ENCODE measurements at regions not wholly inside any gene's neighbourhood (a gene's known extent, or its start where the extent isn't known, plus 50 kb on each side); places are given as distances from the start of the nearest gene placed in this dataset.

- Histone ChIP-seq H3K36me3 (ENCODE audit: low read depth) (no peaks in the 10 kb centered on the region), H3F3A (ENCODE audit: insufficient read depth) (no peaks in the 10 kb centered on the region), H3K4me3 (no peak overlapping the region), H3K9ac (no peak overlapping the region), H3K4me2 (ENCODE audit: unreplicated experiment) (no peak overlapping the region), H3K9me3 (ENCODE audit: low read depth) (no peaks in the 10 kb centered on the region), H3K27ac (no peak overlapping the region), H3K9me2 (ENCODE audit: insufficient read depth) (no peaks in the 10 kb centered on the region), H3K4me1 (ENCODE audit: insufficient read depth) (no peaks in the 10 kb centered on the region), H4K20me1 (ENCODE audit: insufficient read depth) (no peaks in the 10 kb centered on the region), H3K79me2 (ENCODE audit: insufficient read depth) (no peaks in the 10 kb centered on the region), H3K27me3 (replicated peaks; ENCODE audit: insufficient read depth) (no peaks in the 10 kb centered on the region), H2AFZ (no peak overlapping the region)
- WGBS, 2 experiments (ENCODE audit: low coverage in 1 of 2, low lambda C conversion rate in 2 of 2, missing lambda C conversion rate in 2 of 2), result 100% methylated on average over 1 of the region's 1 CpG
- DNase-seq, result no peak
- TF ChIP-seq EZH2phosphoT487 (IDR thresholded peaks at IDR 0.05; ENCODE audit: insufficient read depth, low read depth), result no peak
- no peak for TF ChIP-seq EZH2 (IDR thresholded peaks at IDR 0.05; ENCODE audit: insufficient read depth, poor library complexity, severe bottlenecking)
- in situ Hi-C loops (cut with MboI), result no loop called here
Observed at GRCh38 chrX:44096666-44097065, 123.5 kb upstream of the NDP start.

DNA sequence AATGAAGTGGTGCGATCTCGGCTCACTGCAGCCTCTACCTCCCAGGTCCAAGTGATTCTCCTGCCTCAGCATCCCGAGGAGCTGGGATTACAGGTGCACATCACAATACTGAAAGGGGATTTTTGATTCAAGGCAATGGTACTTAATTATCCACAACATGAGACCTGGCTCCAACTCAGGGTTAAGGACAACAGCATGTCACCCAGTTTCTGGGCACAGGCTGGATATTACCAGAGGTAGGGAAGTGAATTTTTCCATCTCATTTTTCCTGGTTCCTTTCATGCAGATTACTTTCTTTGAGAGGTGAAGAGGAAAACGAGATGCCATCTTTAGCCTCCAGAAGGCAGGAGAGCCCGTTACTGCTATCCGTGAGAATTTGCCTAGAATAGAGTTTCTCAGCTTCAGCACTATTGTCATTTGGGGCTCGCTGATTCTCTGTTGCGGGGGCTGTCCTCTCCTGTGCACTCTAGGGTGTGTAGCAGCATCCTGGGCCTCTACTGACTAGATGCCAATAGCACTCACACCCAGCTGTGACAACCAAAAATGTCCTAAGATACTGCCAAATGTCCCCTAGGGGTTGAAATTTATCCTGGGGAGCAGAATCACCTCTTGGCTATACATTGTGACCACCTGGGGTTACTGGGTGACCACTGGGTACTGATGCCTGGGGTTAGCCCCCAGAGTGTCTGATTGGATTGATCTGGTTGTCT is 121.8 kb upstream of the NDP start:
- Histone ChIP-seq H3K9ac (no peak overlapping the region), H3K4me3 (no peak overlapping the region), H3F3A (ENCODE audit: insufficient read depth) (no peaks in the 10 kb centered on the region), H3K9me3 (ENCODE audit: low read depth) (no peaks in the 10 kb centered on the region), H3K9me2 (ENCODE audit: insufficient read depth) (no peaks in the 10 kb centered on the region), H2AFZ (no peak overlapping the region), H3K4me1 (ENCODE audit: insufficient read depth) (no peaks in the 10 kb centered on the region), H4K20me1 (ENCODE audit: insufficient read depth) (no peaks in the 10 kb centered on the region), H3K27me3 (replicated peaks; ENCODE audit: insufficient read depth) (no peaks in the 10 kb centered on the region), H3K4me2 (ENCODE audit: unreplicated experiment) (no peak overlapping the region), H3K36me3 (ENCODE audit: low read depth) (no peaks in the 10 kb centered on the region), H3K79me2 (ENCODE audit: insufficient read depth) (no peaks in the 10 kb centered on the region), H3K27ac (no peak overlapping the region)
- in situ Hi-C loops (cut with MboI), result no loop called here
- DNase-seq, result no peak
- 75 to 78% methylated on average over 8 of the region's 8 CpGs for WGBS, 2 experiments (ENCODE audit: low coverage in 1 of 2, low lambda C conversion rate in 2 of 2, missing lambda C conversion rate in 2 of 2)
- no peak for TF ChIP-seq EZH2 (IDR thresholded peaks at IDR 0.05; ENCODE audit: insufficient read depth, poor library complexity, severe bottlenecking)
- TF ChIP-seq EZH2phosphoT487 (IDR thresholded peaks at IDR 0.05; ENCODE audit: insufficient read depth, low read depth), result no peak

GRCh38 chrX:44093431-44093830 is 120.2 kb upstream of the NDP start:
- in situ Hi-C loops (cut with MboI), result no loop called here
- Histone ChIP-seq H3K36me3 (ENCODE audit: low read depth) (no peaks in the 10 kb centered on the region), H3K4me1 (ENCODE audit: insufficient read depth) (no peaks in the 10 kb centered on the region), H3K4me2 (ENCODE audit: unreplicated experiment) (no peak overlapping the region), H3K27me3 (replicated peaks; ENCODE audit: insufficient read depth) (no peaks in the 10 kb centered on the region), H3K9me2 (ENCODE audit: insufficient read depth) (no peaks in the 10 kb centered on the region), H3K27ac (no peak overlapping the region), H3K9ac (no peak overlapping the region), H4K20me1 (ENCODE audit: insufficient read depth) (no peaks in the 10 kb centered on the region), H3K9me3 (ENCODE audit: low read depth) (no peaks in the 10 kb centered on the region), H3F3A (ENCODE audit: insufficient read depth) (no peaks in the 10 kb centered on the region), H2AFZ (no peak overlapping the region), H3K4me3 (no peak overlapping the region), H3K79me2 (ENCODE audit: insufficient read depth) (no peaks in the 10 kb centered on the region)
- TF ChIP-seq EZH2phosphoT487 (IDR thresholded peaks at IDR 0.05; ENCODE audit: insufficient read depth, low read depth) (no peak), EZH2 (IDR thresholded peaks at IDR 0.05; ENCODE audit: insufficient read depth, poor library complexity, severe bottlenecking) (no peak)
- no peak for DNase-seq
- 40 to 68% methylated on average over 3 of the region's 3 CpGs for WGBS, 2 experiments (ENCODE audit: low coverage in 1 of 2, low lambda C conversion rate in 2 of 2, missing lambda C conversion rate in 2 of 2)

- H3K4me2 ChIP-seq (ENCODE audit: unreplicated experiment), result no peak overlapping the region
- in situ Hi-C loops (cut with MboI), result no loop called here
- no peaks in the 10 kb centered on the region for H3K79me2 ChIP-seq (ENCODE audit: insufficient read depth)
- no peaks in the 10 kb centered on the region for H3K4me1 ChIP-seq (ENCODE audit: insufficient read depth)
- H2AFZ ChIP-seq, result no peak overlapping the region
- no peak overlapping the region for H3K4me3 ChIP-seq
- no peak overlapping the region for H3K9ac ChIP-seq
- no peaks in the 10 kb centered on the region for H4K20me1 ChIP-seq (ENCODE audit: insufficient read depth)
- H3K9me2 ChIP-seq (ENCODE audit: insufficient read depth), result no peaks in the 10 kb centered on the region
- H3F3A ChIP-seq (ENCODE audit: insufficient read depth), result no peaks in the 10 kb centered on the region
- no peaks in the 10 kb centered on the region for H3K9me3 ChIP-seq (ENCODE audit: low read depth)
- no peak overlapping the region for H3K27ac ChIP-seq
- H3K36me3 ChIP-seq (ENCODE audit: low read depth), result no peaks in the 10 kb centered on the region
- no peak for TF ChIP-seq EZH2phosphoT487 (IDR thresholded peaks at IDR 0.05; ENCODE audit: insufficient read depth, low read depth)
- TF ChIP-seq EZH2 (IDR thresholded peaks at IDR 0.05; ENCODE audit: insufficient read depth, poor library complexity, severe bottlenecking), result no peak
- WGBS, 2 experiments (ENCODE audit: low coverage in 1 of 2, low lambda C conversion rate in 2 of 2, missing lambda C conversion rate in 2 of 2), result 33 to 47% methylated on average over 2 of the region's 2 CpGs
- no peaks in the 10 kb centered on the region for H3K27me3 ChIP-seq (replicated peaks; ENCODE audit: insufficient read depth)
- no peak for DNase-seq
Observed at GRCh38 chrX:44092778-44093177, 119.6 kb upstream of the NDP start.

Measured in GM23248 (cell line).